GM19468 (cell line): ENCODE measurements at regions not wholly inside any gene's neighbourhood (a gene's known extent, or its start where the extent isn't known, plus 50 kb on each side); places are given as distances from the start of the nearest gene placed in this dataset.

Experiments used
- ATAC-seq: cut with Tn5 transposase; IDR thresholded peaks from one replicate; pipeline ENCODE4 v1.9.1; 2021; ENCODE audit warnings: mild to moderate bottlenecking, moderate library complexity, moderate number of reproducible peaks; ENCODE audit not compliant: unreplicated experiment; ENCODE audit errors: extremely low read depth

DNA sequence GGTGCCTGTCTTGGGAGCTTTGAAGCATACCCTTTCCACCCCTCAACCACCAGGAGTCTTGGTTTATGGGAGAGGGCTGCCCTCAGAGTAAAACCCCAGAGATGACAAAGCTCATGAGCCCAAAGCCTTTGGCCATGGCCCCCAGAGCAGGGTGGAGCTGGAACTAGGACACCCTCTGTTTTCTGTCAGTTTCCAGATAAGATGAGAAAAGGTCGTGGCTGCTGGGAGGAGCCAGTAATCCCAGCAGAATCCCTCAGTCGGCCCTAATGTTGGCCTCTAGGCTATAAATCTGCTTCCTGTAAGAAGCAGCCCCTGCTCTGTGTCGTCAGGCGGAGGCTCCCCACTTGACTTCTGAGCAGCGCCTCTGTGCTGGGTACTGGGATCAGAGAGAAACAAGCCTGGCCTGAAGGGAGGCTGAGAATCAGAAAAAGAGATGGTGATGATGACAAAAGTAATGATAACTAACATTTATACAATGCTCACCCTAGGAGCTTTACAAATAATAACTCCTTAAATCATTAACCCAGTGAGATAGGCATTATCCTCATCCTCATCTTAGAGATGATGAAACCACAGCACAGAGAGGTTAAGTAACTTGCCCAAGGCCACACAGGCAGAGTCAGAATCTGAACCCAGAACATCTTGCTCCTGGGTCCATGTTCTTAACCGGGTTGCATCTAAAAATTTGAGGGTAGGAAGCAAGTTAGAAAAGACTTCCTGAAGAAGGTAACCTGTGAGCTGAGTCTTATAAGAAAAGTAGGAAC is 471.4 kb downstream of the SOX6 start:
- ATAC-seq: no peak

DNA sequence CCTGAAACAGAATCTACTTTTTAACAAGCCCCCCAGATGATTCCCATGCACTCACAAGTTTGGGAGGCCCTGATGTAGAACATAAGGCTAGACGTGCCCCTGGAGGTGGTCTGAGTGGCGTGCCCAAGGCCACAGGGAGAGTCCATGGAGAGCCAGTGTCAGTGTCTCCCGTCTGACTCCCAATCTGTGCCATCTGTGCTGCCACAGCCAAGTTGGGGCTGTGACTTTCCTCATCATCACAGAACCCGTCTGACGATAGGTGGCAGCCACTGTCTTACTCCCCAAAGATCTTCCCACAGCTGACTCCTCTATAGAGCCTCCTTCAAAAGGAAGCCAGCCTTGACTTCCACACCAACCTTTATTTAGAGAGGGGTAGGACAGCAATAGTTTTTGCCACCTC is 470.5 kb downstream of the SOX6 start:
- no peak for ATAC-seq

DNA sequence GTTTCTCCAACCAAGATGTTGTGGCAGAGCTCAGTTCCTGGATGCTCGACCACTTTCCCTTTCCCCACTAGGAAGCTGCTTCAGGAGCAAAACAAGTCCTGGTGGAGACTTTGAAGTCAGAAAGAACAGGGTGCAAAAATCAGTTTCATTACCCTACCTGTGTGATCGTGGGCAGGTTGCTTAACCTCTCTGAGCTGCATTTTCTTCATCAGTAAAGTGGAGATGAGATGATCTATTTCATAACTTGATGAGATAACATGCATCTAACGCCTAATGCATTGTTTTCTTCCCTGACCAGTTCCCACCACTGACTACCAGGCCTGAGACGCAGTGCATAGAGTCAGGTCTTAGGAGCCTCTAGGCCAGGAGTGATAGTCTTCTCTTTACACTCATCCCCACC is 470.0 kb downstream of the SOX6 start:
- ATAC-seq: no peak

DNA sequence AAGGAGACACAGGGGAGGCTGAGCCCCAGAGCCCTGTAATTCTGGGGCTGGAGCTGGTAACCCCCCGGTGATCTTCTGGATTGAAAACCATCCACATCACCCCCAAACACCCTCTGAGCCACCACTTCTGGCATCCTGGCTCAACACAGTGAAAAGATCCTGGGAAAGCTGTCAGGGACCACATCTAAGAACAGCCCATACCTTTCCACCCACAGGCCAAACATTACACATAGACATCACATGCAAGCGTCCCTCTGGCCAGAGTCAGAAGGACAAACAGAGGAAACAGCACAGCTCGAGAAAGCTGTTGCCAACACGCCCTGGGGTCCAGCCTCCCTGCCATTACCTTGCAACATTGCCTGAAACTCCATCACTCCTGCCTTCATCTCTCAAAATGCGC is 469.5 kb downstream of the SOX6 start:
- no peak for ATAC-seq

DNA sequence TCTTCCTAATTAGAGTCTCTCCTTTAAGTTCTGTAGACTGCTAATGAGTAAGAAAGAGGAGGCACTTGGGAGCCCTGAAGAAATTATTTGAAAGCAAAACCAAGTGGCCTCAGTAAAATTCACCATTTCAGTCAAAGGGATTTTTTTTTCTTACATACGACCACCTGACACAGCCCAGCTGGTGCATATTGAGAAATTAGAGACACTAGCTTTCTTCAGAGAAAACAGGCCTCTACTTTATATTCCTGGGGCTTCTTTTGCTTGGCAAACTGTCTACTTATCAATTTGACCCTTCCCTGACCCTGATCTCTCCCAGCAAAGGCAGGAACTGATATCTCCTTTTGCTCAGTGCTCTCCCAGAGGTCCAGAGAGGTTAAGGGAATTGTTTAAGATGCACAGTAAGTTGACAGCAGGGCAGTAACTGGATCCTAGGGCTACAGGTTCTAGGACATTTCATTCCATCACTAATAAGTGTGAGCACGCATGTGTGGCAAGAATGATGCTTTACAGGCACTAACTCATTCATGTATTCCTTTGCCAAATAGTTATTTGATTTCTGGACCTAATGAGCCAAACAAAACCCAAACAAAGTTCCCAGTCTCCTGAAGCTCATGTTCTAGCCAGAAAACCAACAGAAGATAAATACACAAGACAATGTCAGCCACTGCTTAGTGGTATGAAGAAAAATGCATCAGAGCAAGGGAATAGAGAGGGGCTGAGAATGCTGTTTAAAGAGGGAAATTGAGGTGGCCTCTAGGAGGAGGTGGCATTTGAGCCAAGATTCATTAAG is 467.6 kb downstream of the SOX6 start:
- no peak for ATAC-seq

DNA sequence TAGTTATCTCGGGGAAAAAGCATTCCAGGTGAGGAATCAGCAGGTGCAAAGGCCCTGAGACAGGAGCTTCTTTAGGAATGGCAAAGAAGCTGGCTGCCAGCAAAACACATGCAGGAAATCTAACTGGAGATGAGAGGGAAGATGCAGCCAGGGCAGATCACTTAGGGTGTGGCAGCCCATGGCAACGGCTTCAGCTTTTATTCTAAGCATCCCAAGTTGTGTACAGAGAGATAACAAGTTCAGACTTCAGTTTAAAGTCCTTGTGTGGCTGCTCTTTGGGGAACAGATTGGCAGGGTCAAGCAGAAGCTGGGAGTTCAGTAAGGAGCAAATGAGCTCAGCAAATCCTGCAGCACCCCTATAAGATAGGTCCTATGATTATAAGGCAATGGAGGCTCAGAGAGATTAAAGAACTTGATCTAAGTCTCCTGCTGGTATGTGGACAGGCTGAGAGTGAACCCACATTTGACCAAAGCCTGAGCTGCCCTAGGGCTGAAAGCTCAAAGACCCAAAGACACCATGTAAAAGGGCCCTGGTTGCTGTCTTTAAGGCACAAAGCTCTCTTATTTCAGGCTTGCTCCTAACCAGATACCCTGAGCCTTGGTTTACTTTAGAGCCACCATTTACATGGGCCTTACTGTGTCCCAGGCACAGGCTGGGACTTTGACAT is 466.8 kb downstream of the SOX6 start:
- no peak for ATAC-seq

DNA sequence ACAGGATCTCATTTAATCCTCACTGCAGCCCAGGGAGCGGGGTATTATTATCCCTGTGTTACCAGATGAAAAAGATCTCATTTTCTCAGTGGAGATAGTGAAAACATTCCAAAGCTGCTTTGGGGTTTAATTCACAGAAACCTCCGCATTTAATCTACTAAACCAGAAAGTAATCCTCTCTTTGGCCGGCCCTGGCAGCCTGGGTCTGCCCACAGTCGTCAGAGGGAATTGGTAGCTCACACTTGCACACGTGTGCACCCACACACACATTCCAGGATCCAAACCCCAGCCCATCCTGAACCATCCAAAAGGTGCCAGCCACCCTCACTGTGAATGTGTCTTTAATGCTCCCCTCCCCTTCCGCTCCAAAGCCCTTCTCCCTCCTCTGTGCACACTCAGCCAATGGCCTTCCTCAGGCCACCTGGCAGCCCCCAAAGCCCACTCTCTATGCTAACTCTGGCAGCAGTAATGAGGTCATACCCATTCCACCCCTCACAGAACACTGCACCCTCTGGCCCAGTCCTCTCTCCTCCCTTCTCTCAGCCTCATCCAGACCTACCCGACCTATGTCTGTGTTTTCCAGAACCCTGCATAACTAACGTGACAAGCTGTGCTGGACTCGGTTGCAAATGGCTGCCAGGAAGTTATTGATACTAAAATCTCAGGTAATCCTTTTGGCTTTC is 466.2 kb downstream of the SOX6 start:
- no peak for ATAC-seq

DNA sequence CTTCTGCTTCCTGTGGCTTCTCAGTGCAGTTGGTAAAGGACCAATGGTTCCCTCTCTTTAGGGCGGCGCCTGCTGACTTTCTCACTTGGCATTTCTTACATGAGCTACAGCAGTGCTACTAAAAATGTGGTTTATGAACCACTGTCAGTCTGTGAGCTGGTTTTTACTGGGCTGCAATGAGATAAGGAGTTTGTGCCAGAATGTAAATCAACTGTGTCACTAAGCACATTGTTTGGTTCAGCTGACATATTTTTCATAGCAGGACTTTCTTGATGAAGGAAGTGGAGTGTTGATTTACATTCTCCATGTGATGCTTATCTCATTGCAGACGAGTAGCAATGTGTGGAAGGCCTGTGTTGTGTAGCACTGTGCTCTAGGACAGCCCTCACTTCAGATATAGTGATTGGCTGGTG is 463.3 kb downstream of the SOX6 start:
- no peak for ATAC-seq

DNA sequence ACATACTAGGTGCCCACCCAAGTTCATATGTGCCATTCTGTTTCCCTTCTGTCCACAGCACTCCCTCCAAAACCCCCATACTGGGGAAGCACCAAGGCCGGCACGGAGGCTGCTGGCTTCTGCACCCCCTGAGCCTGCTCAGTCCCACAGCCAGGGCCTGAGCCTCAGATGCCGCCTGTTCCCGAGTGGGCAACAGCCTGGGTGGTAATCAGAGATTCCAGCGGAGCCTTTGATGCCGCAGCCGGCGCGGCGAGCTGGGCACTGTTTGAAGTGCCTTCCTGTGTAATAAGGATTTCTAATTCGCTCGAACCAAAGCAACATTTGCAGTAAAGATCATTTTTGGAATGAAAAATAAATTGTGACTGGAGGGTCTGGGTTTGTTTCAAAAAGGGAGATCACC is 460.3 kb downstream of the SOX6 start:
- ATAC-seq: no peak

DNA sequence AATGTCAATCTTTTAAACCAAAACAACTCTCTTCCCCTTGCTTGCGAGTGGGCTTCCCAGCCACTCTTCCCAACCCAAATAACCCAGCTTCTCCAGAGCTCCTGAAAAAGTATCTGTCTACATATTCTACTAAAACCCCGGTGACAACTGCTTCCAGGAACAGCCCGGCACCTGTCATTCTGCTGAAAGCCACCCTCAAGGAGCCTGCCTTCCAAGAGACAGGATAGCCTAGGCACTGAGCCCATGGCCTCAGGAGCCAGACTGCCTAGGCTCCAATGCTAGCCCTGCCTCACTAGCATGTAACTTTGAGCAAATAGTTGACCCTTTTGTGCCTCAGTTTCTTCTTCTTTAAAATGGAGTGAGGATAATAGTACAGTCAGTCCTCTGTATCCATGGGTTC is 459.8 kb downstream of the SOX6 start:
- ATAC-seq: no peak

DNA sequence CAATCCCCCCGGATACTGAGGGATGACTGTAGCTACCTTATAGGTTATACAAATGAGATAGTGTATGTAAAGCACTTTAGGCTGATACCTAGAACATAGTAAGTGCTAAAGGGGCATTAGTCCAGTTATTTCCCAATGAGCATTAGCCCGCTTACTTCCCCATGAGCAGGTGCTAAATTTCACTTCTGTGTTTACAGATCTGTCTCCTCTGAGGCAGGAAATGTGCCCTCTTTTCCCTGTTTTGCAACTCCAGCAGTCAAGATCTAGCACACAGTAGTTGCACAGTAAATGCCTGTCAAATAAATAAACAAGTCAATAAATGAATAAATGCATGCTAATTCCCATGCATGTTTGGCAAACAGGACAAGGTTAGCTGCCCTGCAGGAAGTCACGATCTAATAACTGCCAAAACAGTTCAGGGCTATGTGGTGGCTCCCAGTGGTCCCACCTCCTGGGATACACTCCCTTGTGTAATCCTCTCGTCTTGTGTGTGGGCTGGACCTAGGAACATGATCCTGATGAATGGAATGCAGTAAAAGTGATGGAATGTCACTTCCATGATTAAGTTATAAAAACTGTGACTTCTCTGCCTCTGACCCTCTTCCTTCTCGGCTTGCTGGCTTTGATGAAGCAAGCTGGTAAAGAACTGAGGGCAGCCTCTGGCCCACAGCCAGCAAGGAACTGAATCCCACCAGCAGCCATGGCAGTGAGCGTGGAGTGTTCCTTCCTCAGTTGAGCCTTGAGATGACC is 459.0 kb downstream of the SOX6 start:
- no peak for ATAC-seq

DNA sequence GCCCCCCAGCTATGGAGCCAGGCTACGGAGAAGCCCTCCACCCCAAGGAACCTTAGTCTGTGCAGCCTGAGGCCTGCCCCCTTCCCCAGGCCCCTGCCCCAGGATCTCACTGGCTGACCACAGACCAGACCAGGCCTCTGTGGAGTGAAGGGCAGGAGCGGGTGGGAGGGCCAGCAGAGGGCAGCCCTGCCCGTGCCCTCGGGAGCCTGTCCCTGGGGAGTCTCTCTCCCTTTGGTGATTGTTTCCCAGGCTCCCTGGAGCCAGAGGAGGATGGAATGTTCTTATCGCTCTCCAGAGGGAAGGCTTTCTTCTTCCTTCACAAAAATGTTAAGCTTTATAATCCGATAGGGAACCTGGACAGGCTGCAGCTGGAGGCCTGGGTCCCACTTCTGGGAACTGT is 455.3 kb downstream of the SOX6 start:
- no peak for ATAC-seq

DNA sequence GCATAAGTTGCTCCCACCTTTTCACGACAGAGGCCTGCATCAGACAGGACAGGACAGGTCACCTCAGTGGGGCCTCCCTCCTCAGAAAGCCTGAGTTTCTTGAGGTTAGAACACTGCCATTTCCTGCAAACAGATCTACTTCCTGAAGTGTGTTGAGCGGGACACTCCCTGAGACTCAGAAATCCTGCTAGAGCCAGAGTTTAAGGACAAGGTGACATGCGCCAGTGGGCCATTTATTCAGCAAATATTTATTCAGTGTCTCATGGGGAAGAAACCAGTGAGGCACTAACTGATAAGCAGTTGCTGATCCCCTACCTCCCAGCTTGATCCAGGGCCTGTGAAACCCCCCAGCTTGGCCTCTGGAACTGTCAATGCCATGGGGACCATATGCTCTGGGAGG is 454.6 kb downstream of the SOX6 start:
- no peak for ATAC-seq

DNA sequence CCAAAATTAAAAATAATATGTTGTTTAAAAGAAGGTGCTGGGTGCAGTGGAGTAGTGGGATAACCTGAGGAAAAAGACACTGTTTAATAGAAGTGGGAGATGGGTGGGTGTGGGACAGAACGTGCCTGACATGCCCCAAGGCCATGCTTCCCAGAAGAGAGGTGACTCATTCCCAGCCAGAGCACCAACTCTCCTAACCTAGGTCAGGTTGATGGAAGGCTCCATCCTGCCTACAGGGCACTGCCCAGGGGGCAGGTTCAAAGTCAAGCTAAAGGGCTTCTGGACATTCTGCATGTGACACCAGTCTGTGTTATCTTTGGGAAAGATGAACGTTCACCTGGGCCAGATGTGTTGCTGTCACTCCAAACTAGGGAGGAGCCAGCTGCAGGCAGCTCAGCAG is 453.1 kb downstream of the SOX6 start:
- no peak for ATAC-seq

DNA sequence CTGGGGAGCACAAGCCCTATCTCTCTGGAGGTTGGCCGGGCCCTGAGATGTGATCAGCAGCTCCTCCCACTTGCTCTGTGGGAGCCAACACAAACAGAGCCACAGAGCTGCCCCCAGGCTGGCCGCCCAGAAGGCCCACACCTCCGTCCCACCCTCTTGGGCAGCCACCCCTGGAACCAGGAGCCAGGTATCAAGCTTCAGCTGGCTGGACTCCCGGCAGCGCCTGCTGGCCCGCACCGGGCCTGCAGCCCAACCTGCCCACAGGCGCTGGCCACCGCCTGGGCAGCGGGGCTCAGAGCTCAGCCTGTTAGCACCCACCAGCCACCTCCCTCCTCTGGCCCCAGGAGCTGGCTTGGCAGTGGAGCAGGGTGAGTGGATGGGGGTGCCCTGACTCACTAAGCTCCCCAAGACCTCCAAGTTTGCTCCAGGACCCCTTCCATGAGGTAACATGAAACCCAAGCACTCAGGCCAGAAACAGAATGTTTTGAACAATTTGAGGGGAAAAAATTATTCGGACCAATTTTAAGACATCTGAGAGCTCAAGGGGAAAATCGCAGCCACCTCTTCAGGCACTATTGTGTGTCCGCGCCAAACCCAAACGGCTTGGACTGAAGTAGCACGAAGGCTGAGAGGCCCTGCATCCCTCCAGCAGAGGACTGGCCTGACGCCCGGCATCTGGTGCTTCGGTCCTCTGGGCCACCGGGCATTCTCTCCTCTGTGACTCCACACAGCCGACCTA is 450.8 kb downstream of the SOX6 start:
- no peak for ATAC-seq

DNA sequence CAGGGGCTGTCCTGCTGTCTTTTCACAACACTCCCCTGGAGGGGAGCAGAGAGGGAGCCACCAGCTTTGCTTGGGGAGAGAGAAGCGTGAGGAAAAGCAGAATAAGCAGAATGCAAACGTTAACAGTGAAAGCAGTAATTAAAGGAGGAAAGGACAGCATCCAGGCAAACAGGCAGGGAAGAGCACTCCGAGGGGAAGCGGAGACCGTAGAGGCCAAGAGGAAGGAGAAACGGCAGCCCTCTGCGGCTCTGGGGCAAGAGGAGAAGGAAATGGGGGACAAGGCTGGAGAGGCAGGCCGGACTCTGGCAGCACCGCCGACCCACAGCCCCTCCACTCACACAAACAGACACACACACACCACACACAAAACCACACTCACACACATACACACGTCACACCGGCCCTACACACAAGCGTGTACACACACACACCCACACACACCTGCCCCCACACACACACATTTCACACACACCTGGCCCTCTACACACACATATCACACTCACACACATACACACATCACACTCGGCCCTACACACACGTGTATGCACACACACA is 449.8 kb downstream of the SOX6 start:
- no peak for ATAC-seq

DNA sequence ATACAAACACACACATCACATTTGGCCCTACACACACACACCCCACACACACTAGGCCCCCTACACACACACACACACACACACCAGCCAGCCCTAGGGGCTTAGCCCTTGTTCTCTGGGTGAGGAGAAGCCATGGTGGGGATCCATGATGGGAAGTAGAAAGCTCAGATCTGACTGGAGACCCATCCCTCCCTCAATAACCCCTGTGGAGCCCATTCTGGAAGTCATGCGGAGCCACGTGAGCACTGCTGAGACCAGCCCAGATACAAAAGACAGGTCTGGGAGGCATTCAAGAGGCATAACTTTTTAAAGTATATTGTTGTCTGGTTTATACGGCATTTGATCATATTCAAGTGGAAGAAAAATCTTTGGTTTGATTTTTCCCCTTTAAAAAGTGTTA is 448.5 kb downstream of the SOX6 start:
- ATAC-seq: no peak

DNA sequence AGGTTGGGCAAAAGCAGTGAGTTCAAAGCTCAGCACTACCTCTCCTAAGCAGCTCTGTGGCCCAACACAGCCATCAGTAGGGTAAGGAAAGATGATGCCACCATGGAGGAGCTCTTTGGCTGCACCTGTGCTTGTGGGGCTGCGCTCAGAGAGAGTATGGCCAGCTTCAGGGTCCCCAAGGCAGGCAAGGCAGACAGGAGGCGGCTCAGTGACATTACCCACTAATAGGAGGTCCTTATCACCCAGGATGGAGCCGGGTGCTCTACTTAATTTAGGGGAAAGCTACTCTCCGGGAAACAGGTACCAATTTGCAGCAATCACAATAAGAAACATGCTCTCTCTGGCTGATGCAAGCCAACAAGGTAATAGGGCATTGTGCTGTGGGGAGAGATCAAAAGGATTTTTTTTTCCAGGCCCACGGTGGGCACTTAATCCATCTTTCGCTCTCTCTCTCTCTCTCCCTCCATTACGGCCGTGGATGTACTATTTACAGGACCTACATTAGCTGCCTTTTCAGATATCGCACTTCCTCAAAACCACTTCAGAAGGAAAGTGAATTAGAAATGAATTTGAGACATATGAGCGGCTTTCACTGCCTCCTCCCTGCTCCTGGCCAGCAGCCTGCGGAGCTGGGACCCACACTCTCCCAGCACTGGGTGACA is 446.3 kb downstream of the SOX6 start:
- no peak for ATAC-seq

DNA sequence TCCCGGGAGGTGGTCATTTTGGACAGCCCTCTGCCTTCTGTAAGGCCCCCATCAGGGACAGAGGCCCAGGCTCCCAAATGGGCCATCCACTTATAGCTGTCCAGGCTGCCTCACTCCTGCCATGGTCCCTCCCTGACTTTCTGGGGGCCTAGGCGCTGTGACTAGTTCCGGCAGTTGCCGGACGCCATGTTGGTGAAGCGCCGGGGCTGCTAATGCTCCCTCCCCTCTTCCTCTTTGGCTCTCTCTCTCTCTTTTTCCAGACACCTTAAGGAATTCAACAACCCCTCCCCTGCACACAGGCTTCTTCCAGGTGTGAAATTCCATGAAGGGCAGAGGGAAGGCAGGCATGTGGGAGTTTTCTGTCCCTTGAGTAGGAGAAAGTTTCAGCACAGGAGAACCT is 445.6 kb downstream of the SOX6 start:
- no peak for ATAC-seq
